Right lobe of liver (tissue), 4 donors: ENCODE measurements at regions not wholly inside any gene's neighbourhood (a gene's known extent, or its start where the extent isn't known, plus 50 kb on each side); places are given as distances from the start of the nearest gene placed in this dataset.

Experiments used
- CTCF ChIP-seq, 4 donors: fragments of 200-600 bp in 3 of 4; fragments of 450-650 bp in 1 of 4; IDR thresholded peaks; one replicate each; pipeline versions ENCODE4 v1.5.1 to v1.8.0; 2016 to 2022; ENCODE audit warnings: antibody characterized with exemption in 4 of 4, mild to moderate bottlenecking in 2 of 4
- POLR2A ChIP-seq: fragments of 450-650 bp; IDR thresholded peaks from one replicate; pipeline ENCODE4 v1.6.1; 2017; ENCODE audit warnings: antibody characterized with exemption, mild to moderate bottlenecking
- donor health status: DM: no; HTN: no; CAD: no.
- donor health status: DM: no; HTN: no; CAD: no.
- donor health status: DM: no; HTN: yes; CAD: no.

- TF ChIP-seq POLR2A = no peak
- no peak for TF ChIP-seq CTCF (IDR thresholded peaks at IDR 0.05)
These were observed 154.4 kb downstream of the FOXL1 start for GRCh38 chr16:86732621-86733295.
